OCI-LY1 (cell line): ENCODE measurements at regions not wholly inside any gene's neighbourhood (a gene's known extent, or its start where the extent isn't known, plus 50 kb on each side); places are given as distances from the start of the nearest gene placed in this dataset.

Experiments
- H2AFZ ChIP-seq: fragments of 200-600 bp; sonication (generic), shearing (Covaris generic); 2 replicates; pipeline ENCODE4 v1.6.0; 2014; ENCODE audit warnings: antibody characterized with exemption, mild to moderate bottlenecking, low read length
- H3F3A ChIP-seq: fragments of 200-600 bp; sonication (generic), shearing (Covaris generic); 2 replicates; pipeline ENCODE4 v1.6.0; 2014; ENCODE audit warnings: mild to moderate bottlenecking, antibody characterized with exemption, low read length, moderate library complexity; ENCODE audit not compliant: insufficient read depth
- H3K27ac ChIP-seq: fragments of 200-600 bp; sonication (generic); 2 replicates; pipeline ENCODE4 v1.5.1; 2014; ENCODE audit warnings: low read length, mixed run types, mild to moderate bottlenecking, low read depth; ENCODE audit not compliant: poor library complexity, severe bottlenecking
- H3K27me3 ChIP-seq: fragments of 200-600 bp; sonication (generic); 2 replicates; pipeline ENCODE4 v1.6.0; 2014; ENCODE audit warnings: antibody characterized with exemption, mild to moderate bottlenecking, low read length, moderate library complexity; ENCODE audit not compliant: insufficient read depth
- H3K36me3 ChIP-seq: fragments of 200-600 bp; sonication (generic); 2 replicates; pipeline ENCODE4 v1.6.1; 2014; ENCODE audit warnings: mild to moderate bottlenecking, antibody characterized with exemption, low read length, moderate library complexity, mixed read lengths; ENCODE audit not compliant: insufficient read depth
- H3K4me1 ChIP-seq: fragments of 200-600 bp; sonication (generic); 2 replicates; pipeline ENCODE4 v1.5.1; 2014; ENCODE audit warnings: mild to moderate bottlenecking, low read length, moderate library complexity; ENCODE audit not compliant: insufficient read depth, severe bottlenecking
- H3K4me2 ChIP-seq: fragments of 200-600 bp; sonication (generic), shearing (Covaris generic); 2 replicates; pipeline ENCODE4 v1.6.1; 2014; ENCODE audit warnings: low read length
- H3K4me3 ChIP-seq: fragments of 200-600 bp; sonication (generic); 2 replicates; pipeline ENCODE4 v1.5.1; 2014; ENCODE audit warnings: low read length, low read depth, mild to moderate bottlenecking, mixed read lengths; ENCODE audit not compliant: poor library complexity, severe bottlenecking
- H3K79me2 ChIP-seq: fragments of 200-600 bp; shearing (Covaris generic); 2 replicates; pipeline ENCODE4 v1.6.1; 2016; ENCODE audit warnings: mixed run types, low read length, mixed read lengths; ENCODE audit not compliant: insufficient read depth
- H3K9ac ChIP-seq: fragments of 200-600 bp; sonication (generic), shearing (Covaris generic); 2 replicates; pipeline ENCODE4 v1.6.1; 2014; ENCODE audit warnings: mild to moderate bottlenecking, low read length, mixed read lengths
- H3K9me2 ChIP-seq: fragments of 200-600 bp; sonication (generic), shearing (Covaris generic); 2 replicates; pipeline ENCODE4 v1.6.1; 2014; ENCODE audit warnings: low read depth, mild to moderate bottlenecking, low read length, mixed read lengths
- H3K9me3 ChIP-seq: fragments of 200-600 bp; shearing (Covaris generic); 2 replicates; pipeline ENCODE4 v1.6.1; 2014; ENCODE audit warnings: low read length, mixed read lengths
- H4K20me1 ChIP-seq: fragments of 200-600 bp; sonication (generic), shearing (Covaris generic); 2 replicates; pipeline ENCODE4 v1.6.0; 2016; ENCODE audit warnings: mild to moderate bottlenecking, low read length; ENCODE audit not compliant: insufficient read depth
- CTCF ChIP-seq: fragments of 200-600 bp; sonication (generic), shearing (Covaris generic); IDR thresholded peaks from 2 replicates; pipeline ENCODE4 v1.5.1; 2017; ENCODE audit warnings: mild to moderate bottlenecking, antibody characterized with exemption, low read length, moderate library complexity, mixed read lengths
- EZH2 ChIP-seq: fragments of 200-600 bp; sonication (generic), shearing (Covaris generic); IDR thresholded peaks from 2 replicates; pipeline ENCODE4 v1.8.0; 2017; ENCODE audit warnings: borderline replicate concordance, mixed run types, mild to moderate bottlenecking, antibody characterized with exemption, low read length, moderate library complexity, mixed read lengths

GRCh38 chr12:89138048-89138852 lies 214.1 kb downstream of the DUSP6 start:
- Histone ChIP-seq H3K9me3 (no peaks in the 10 kb centered on the region), H3K79me2 (no peaks in the 10 kb centered on the region), H3F3A (no peaks in the 10 kb centered on the region), H3K4me1 (no peaks in the 10 kb centered on the region), H3K27me3 (no peaks in the 10 kb centered on the region), H3K36me3 (no peaks in the 10 kb centered on the region), H3K9ac (no peak overlapping the region), H3K27ac (no peak overlapping the region), H3K9me2 (no peaks in the 10 kb centered on the region), H3K4me2 (no peak overlapping the region), H3K4me3 (no peak overlapping the region), H2AFZ (no peak overlapping the region), H4K20me1 (no peaks in the 10 kb centered on the region)
- TF ChIP-seq CTCF (no peak), EZH2 (no peak)

- H4K20me1 ChIP-seq, result no peaks in the 10 kb centered on the region
- no peak overlapping the region for H3K4me2 ChIP-seq
- no peak overlapping the region for H3K4me3 ChIP-seq
- H3K36me3 ChIP-seq, result no peaks in the 10 kb centered on the region
- TF ChIP-seq CTCF, result no peak
- TF ChIP-seq EZH2, result no peak
- no peaks in the 10 kb centered on the region for H3K9me3 ChIP-seq
- no peaks in the 10 kb centered on the region for H3K79me2 ChIP-seq
- H3K4me1 ChIP-seq, result no peaks in the 10 kb centered on the region
- H3K27ac ChIP-seq, result no peak overlapping the region
- H3F3A ChIP-seq, result no peaks in the 10 kb centered on the region
- no peaks in the 10 kb centered on the region for H3K27me3 ChIP-seq
- no peak overlapping the region for H3K9ac ChIP-seq
- H2AFZ ChIP-seq, result no peak overlapping the region
- no peaks in the 10 kb centered on the region for H3K9me2 ChIP-seq
Observed at GRCh38 chr12:89135976-89136634, 216.2 kb downstream of the DUSP6 start.

GRCh38 chr12:89134213-89134770 lies 218.0 kb downstream of the DUSP6 start:
- Histone ChIP-seq H3K79me2 (no peaks in the 10 kb centered on the region), H3K9me2 (no peaks in the 10 kb centered on the region), H3K4me2 (no peak overlapping the region), H3F3A (no peaks in the 10 kb centered on the region), H3K4me1 (no peaks in the 10 kb centered on the region), H3K9ac (no peak overlapping the region), H3K4me3 (no peak overlapping the region), H3K27ac (no peak overlapping the region), H3K27me3 (no peaks in the 10 kb centered on the region), H3K36me3 (no peaks in the 10 kb centered on the region), H3K9me3 (no peaks in the 10 kb centered on the region), H4K20me1 (no peaks in the 10 kb centered on the region), H2AFZ (no peak overlapping the region)
- TF ChIP-seq CTCF (no peak), EZH2 (no peak)
